ENCODE measurements at regions not wholly inside any gene's neighbourhood (a gene's known extent, or its start where the extent isn't known, plus 50 kb on each side); places are given as distances from the start of the nearest gene placed in this dataset.

- no peak for TF ChIP-seq POLR2A (IDR thresholded peaks at IDR 0.05; ENCODE audit: low read length)
- no peak for TF ChIP-seq GATA1 (IDR thresholded peaks at IDR 0.05; ENCODE audit: low read depth, low read length)
Measured at GRCh38 chr5:2284678-2285077, 402.0 kb upstream of the IRX4 start.
